ENCODE measurements at regions not wholly inside any gene's neighbourhood (a gene's known extent, or its start where the extent isn't known, plus 50 kb on each side); places are given as distances from the start of the nearest gene placed in this dataset.

GRCh38 chr2:192311701-192312460 is 117.1 kb upstream of the TMEFF2 start:
- H3K4me3 Mint-ChIP-seq, result no peak overlapping the region
- no peaks in the 10 kb centered on the region for H3K36me3 Mint-ChIP-seq
- H3K9me3 Mint-ChIP-seq, result peaks cover 0 to 5% (median 0%) of the 10 kb centered on the region in 7 donors
- H3K27ac Mint-ChIP-seq, result peak overlapping the region in 1 of 6 donors; percentile 3
- no peak for DNase-seq
- H3K27me3 Mint-ChIP-seq, result no peaks in the 10 kb centered on the region
- H3K4me1 Mint-ChIP-seq, result peaks cover 4 to 15% (median 6%) of the 10 kb centered on the region in 3 donors
- ATAC-seq (ENCODE audit: low read depth in 2 of 2), result no peak

DNA sequence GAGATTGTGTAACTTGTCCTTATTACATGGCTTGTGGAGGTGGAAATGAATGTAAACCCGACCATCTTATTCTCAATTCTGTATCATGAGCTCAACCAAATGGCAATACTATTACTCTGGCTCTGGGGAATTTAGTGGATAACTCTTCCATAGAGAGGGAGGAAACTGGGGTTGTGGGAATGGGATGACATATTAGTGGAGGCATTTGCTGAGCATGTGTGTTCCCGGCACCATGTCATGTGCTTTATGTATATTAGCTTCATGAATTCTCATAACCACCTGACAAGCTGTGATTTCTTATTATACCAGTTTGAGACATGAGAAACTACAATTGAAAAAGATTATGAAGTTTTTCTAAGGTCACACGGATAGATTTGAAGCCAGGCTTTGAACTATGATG is 112.8 kb upstream of the TMEFF2 start:
- Mint-ChIP-seq H3K4me1 (peaks cover 4 to 13% (median 6%) of the 10 kb centered on the region in 3 donors), H3K4me3 (no peak overlapping the region), H3K36me3 (no peaks in the 10 kb centered on the region), H3K27ac (no peak overlapping the region), H3K27me3 (no peaks in the 10 kb centered on the region), H3K9me3 (peaks cover 0 to 5% (median 0%) of the 10 kb centered on the region in 7 donors)
- DNase-seq, result no peak
- ATAC-seq (ENCODE audit: low read depth in 2 of 2), result no peak

- H3K4me3 Mint-ChIP-seq, result no peak overlapping the region
- no peaks in the 10 kb centered on the region for H3K36me3 Mint-ChIP-seq
- ATAC-seq (ENCODE audit: low read depth in 2 of 2), result no peak
- H3K4me1 Mint-ChIP-seq, result no peaks in the 10 kb centered on the region
- no peak overlapping the region for H3K27ac Mint-ChIP-seq
- H3K9me3 Mint-ChIP-seq, result no peaks in the 10 kb centered on the region
- no peaks in the 10 kb centered on the region for H3K27me3 Mint-ChIP-seq
- no peak for DNase-seq
Measured at GRCh38 chr2:192298664-192299063, 103.9 kb upstream of the TMEFF2 start.

- Mint-ChIP-seq H3K4me3 (no peak overlapping the region), H3K27ac (no peak overlapping the region), H3K4me1 (no peaks in the 10 kb centered on the region), H3K27me3 (no peaks in the 10 kb centered on the region), H3K36me3 (no peaks in the 10 kb centered on the region), H3K9me3 (no peaks in the 10 kb centered on the region)
- ATAC-seq (ENCODE audit: low read depth in 2 of 2), result no peak
- DNase-seq, result no peak
Measured at GRCh38 chr2:192292478-192292877, 97.7 kb upstream of the TMEFF2 start.

GRCh38 chr2:192288295-192288694 is 93.6 kb upstream of the TMEFF2 start:
- no peaks in the 10 kb centered on the region for H3K9me3 Mint-ChIP-seq
- no peak overlapping the region for H3K4me3 Mint-ChIP-seq
- no peaks in the 10 kb centered on the region for H3K4me1 Mint-ChIP-seq
- no peak overlapping the region for H3K27ac Mint-ChIP-seq
- H3K36me3 Mint-ChIP-seq, result no peaks in the 10 kb centered on the region
- H3K27me3 Mint-ChIP-seq, result no peaks in the 10 kb centered on the region
- no peak for ATAC-seq (ENCODE audit: low read depth in 2 of 2)
- DNase-seq, result no peak

DNA sequence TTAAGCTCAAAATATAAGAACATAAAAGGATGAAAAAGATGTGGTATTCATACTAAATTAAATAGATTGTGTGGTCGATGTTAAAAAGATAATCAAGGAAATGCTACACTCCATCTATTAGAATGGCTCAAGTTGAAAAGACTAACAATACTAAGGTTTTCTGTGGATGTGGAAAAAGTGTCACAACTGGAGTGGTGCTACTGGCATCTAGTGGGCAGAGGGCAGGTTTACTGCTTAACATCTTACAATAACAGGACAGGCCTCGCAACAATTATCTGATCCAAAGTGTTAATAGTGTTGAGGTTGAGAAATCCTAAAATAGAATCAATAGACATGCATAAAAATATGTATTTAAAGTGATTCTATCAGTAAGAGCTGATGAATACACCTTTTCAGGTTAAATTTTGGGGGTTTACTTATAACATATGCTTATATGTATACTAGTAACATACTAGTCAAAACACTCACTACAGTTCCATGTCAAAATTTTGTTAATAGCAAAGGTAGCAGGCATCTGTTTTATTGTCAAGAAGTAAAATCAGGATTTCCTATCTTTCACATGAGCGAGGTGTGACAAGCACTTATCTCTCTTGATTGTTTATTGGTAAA is 91.5 kb upstream of the TMEFF2 start:
- Mint-ChIP-seq H3K9me3 (no peaks in the 10 kb centered on the region), H3K27ac (no peak overlapping the region)
- ATAC-seq (ENCODE audit: low read depth in 2 of 2), result no peak

GRCh38 chr2:192283450-192283849 is 88.7 kb upstream of the TMEFF2 start:
- ATAC-seq (ENCODE audit: low read depth in 2 of 2), result no peak
- Mint-ChIP-seq H3K27me3 (no peaks in the 10 kb centered on the region), H3K36me3 (no peaks in the 10 kb centered on the region), H3K4me1 (peaks cover 0 to 4% (median 3%) of the 10 kb centered on the region in 3 donors), H3K4me3 (no peak overlapping the region), H3K9me3 (peaks cover 0 to 3% (median 0%) of the 10 kb centered on the region in 7 donors), H3K27ac (peak overlapping the region in 2 of 6 donors; percentile 40 to 47)
- DNase-seq, result no peak

More for the DNA sequence above, 91.5 kb upstream of the TMEFF2 start:
- DNase-seq, result no peak
- H3K27me3 Mint-ChIP-seq, result no peaks in the 10 kb centered on the region
- no peak overlapping the region for H3K4me3 Mint-ChIP-seq
- H3K36me3 Mint-ChIP-seq, result no peaks in the 10 kb centered on the region
- no peaks in the 10 kb centered on the region for H3K4me1 Mint-ChIP-seq

GRCh38 chr2:192278701-192279100 is 84.0 kb upstream of the TMEFF2 start:
- Mint-ChIP-seq H3K27ac (no peak overlapping the region), H3K27me3 (no peaks in the 10 kb centered on the region), H3K4me3 (no peak overlapping the region), H3K36me3 (no peaks in the 10 kb centered on the region), H3K9me3 (peaks cover 0 to 8% (median 1%) of the 10 kb centered on the region in 7 donors), H3K4me1 (peaks cover 10 to 22% (median 17%) of the 10 kb centered on the region in 3 donors)
- ATAC-seq (ENCODE audit: low read depth in 2 of 2) (no peak), DNase-seq (no peak)

- Mint-ChIP-seq H3K4me1 (peaks cover 10 to 22% (median 17%) of the 10 kb centered on the region in 3 donors), H3K9me3 (peaks cover 0 to 8% (median 1%) of the 10 kb centered on the region in 7 donors), H3K27me3 (no peaks in the 10 kb centered on the region), H3K27ac (peak overlapping the region in 1 of 6 donors; percentile 87), H3K4me3 (peak overlapping the region in 1 of 8 donors; percentile 3), H3K36me3 (no peaks in the 10 kb centered on the region)
- DNase-seq, result no peak
- no peak for ATAC-seq (ENCODE audit: low read depth in 2 of 2)
Measured at GRCh38 chr2:192277494-192278109, 82.9 kb upstream of the TMEFF2 start.

- Mint-ChIP-seq H3K27ac (no peak overlapping the region), H3K27me3 (no peaks in the 10 kb centered on the region), H3K4me3 (no peak overlapping the region), H3K4me1 (peaks cover 10 to 22% (median 17%) of the 10 kb centered on the region in 3 donors), H3K9me3 (peaks cover 0 to 8% (median 1%) of the 10 kb centered on the region in 7 donors), H3K36me3 (no peaks in the 10 kb centered on the region)
- DNase-seq (no peak), ATAC-seq (ENCODE audit: low read depth in 2 of 2) (no peak)
Measured at GRCh38 chr2:192275632-192276031, 80.9 kb upstream of the TMEFF2 start.

DNA sequence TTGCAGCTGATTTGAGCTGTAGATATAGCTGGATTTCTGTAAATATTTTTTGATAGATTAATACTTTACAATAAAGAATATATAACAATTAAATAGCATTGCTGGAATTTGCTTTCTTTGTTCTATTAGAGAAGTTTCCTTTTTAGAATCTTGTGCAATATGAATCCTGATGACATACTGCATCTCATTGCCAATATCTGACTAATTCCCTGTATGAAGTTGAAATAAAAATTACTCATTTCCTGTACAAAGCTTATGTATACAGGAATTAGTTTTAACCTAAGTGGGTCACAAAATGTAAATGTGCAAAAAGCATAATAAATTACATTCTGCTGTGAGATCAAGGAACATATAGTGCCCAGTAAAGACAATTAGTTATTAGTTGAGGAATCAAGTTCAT is 72.8 kb upstream of the TMEFF2 start:
- H3K4me1 Mint-ChIP-seq, result no peaks in the 10 kb centered on the region
- no peaks in the 10 kb centered on the region for H3K27me3 Mint-ChIP-seq
- no peak overlapping the region for H3K4me3 Mint-ChIP-seq
- no peak overlapping the region for H3K27ac Mint-ChIP-seq
- H3K36me3 Mint-ChIP-seq, result no peaks in the 10 kb centered on the region
- ATAC-seq (ENCODE audit: low read depth in 2 of 2) (no peak), DNase-seq (no peak)
- no peaks in the 10 kb centered on the region for H3K9me3 Mint-ChIP-seq

DNA sequence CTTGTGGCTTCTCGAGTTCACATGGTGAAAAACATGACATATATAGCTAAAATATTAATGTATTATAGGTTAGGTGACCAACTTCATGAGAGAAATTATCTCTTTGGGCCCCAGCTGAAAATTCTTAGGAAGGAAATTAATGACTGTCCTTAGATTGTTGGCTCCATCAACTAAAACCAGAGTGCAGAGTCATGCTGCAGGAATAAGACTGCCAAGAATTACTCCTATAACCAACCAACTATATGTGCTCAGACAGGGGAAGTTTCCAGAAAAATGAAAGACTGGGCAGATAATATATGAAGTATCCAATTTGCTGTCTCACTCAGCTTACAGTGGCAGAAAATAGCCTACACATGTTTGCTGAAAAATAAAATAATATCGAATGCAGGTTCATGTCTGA is 71.0 kb upstream of the TMEFF2 start:
- Mint-ChIP-seq H3K4me3 (no peak overlapping the region), H3K36me3 (no peaks in the 10 kb centered on the region), H3K4me1 (no peaks in the 10 kb centered on the region), H3K9me3 (no peaks in the 10 kb centered on the region), H3K27me3 (no peaks in the 10 kb centered on the region), H3K27ac (no peak overlapping the region)
- DNase-seq, result no peak
- ATAC-seq (ENCODE audit: low read depth in 2 of 2), result no peak

GRCh38 chr2:192254444-192254843 is 59.7 kb upstream of the TMEFF2 start:
- no peaks in the 10 kb centered on the region for H3K27me3 Mint-ChIP-seq
- H3K36me3 Mint-ChIP-seq, result no peaks in the 10 kb centered on the region
- no peak for ATAC-seq (ENCODE audit: low read depth in 2 of 2)
- H3K4me1 Mint-ChIP-seq, result no peaks in the 10 kb centered on the region
- no peak overlapping the region for H3K4me3 Mint-ChIP-seq
- H3K27ac Mint-ChIP-seq, result no peak overlapping the region
- no peaks in the 10 kb centered on the region for H3K9me3 Mint-ChIP-seq
- DNase-seq, result no peak

DNA sequence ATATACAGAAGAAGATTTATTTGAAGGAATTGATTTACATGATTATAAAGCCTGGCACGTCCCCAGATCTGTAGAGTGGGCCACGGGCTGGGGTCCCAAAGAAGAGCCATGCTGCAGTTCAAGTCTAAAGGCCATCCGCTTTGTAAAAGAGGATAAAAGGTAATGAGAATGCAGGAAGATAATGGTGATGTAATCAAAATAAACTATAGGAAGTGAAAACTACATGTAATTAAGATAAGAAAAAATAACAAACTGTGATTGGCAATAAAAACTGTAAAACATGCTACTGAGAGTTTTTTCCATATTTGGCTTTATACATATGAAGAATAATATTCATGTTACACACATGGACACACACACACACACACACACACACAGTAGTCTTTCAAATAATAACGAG is 59.0 kb upstream of the TMEFF2 start:
- H3K27ac Mint-ChIP-seq, result peak overlapping the region in 1 of 6 donors; percentile 29
- ATAC-seq (ENCODE audit: low read depth in 2 of 2) (no peak), DNase-seq (no peak)
- H3K36me3 Mint-ChIP-seq, result no peaks in the 10 kb centered on the region
- H3K4me1 Mint-ChIP-seq, result no peaks in the 10 kb centered on the region
- no peak overlapping the region for H3K4me3 Mint-ChIP-seq
- H3K9me3 Mint-ChIP-seq, result no peaks in the 10 kb centered on the region
- no peaks in the 10 kb centered on the region for H3K27me3 Mint-ChIP-seq
